ENCODE measurements at regions not wholly inside any gene's neighbourhood (a gene's known extent, or its start where the extent isn't known, plus 50 kb on each side); places are given as distances from the start of the nearest gene placed in this dataset.

DNA sequence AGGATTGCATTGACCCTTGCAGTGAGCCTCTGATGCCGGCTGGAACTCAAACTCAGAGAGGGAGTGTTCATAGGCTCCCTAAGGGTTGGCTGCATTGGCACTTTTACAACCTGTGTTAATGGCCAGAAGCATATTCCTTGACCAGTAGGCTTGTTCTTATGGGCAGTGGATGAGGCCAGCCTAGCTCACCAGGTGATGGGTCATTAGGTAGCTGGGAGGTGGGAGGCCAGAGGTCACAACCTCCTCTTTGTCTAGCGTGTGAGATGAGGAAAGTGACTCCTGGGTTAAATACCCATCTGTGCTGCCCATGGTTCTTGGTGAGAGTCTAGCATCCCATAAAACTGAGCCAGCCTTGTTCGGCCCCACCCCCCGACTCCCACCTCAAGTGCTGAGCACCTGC lies 275.7 kb upstream of the CTNNB1 start:
- 92 to 93% methylated on average over 4 of the region's 4 CpGs for WGBS, 2 donors
- Histone ChIP-seq H3K4me3 (replicated peaks in 1 of 3) (no peak overlapping the region), H3K27ac (no peak overlapping the region), H3K36me3 (no peaks in the 10 kb centered on the region), H3K4me1 (peaks cover 12 to 16% of the 10 kb centered on the region in 2 donors), H3K9me3 (no peaks in the 10 kb centered on the region), H3K27me3 (no peaks in the 10 kb centered on the region)
- DNase-seq: no peak
- TF ChIP-seq POLR2A (IDR thresholded peaks at IDR 0.05): no peak
- TF ChIP-seq CTCF (IDR thresholded peaks at IDR 0.05): no peak
- intact Hi-C loops (cut with DNase I): no loop called here

DNA sequence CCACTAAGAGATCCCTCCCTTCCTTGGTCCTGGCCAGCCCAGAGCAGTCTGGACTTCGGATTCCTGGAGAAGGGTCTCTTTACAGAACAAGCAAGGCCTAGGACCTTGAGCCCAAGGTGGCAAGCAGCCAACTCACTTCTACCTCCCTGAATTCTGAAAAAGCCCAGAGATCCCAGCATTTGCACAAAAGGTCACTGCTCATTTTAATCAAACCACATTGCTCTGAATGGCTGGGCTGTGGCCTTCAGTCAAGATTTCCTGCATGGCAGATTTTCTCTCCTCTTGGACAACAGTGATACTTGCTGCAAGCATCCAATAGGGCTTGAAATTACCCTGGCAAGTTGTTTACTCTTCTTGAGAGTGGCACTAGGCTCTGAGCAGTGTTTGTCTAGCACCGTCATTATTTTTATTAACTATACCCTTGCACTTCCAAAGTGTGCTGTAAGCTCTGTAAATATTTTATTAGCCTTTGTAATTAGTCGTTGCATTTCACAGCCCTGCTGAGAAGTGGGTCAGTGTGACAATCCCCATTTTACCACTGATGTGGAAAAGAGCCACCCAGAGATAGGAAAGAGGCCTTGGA lies 274.7 kb upstream of the CTNNB1 start:
- 30 to 32% methylated on average over 3 of the region's 3 CpGs for WGBS, 2 donors
- intact Hi-C loops (cut with DNase I): no loop called here
- Histone ChIP-seq H3K27ac (no peak overlapping the region), H3K36me3 (no peaks in the 10 kb centered on the region), H3K9me3 (no peaks in the 10 kb centered on the region), H3K4me1 (peaks cover 12 to 16% of the 10 kb centered on the region in 2 donors), H3K27me3 (no peaks in the 10 kb centered on the region), H3K4me3 (replicated peaks in 1 of 3) (no peak overlapping the region)
- TF ChIP-seq POLR2A (IDR thresholded peaks at IDR 0.05): no peak
- TF ChIP-seq CTCF (IDR thresholded peaks at IDR 0.05): peak in 1 of 6 experiments; percentile 12
- DNase-seq: peak; percentile 48 to 55

DNA sequence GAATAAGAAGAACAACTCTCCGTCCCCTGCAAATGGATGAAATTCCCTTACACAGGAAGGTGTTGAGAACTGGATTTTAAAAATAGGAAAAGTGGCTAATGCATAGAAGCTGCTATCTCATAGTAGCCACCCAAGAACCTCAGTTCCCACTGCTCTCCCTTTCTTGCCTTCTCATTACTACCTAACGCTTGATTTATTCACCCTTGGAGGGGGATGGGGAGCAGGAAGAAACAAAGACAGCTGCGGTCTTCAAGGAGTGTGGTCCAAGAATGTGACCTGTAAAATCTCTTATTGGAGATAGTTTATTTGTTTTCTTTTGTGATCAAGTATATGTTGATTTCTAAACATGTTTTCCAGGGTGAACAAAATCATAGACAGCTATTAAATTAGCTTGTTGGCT lies 274.1 kb upstream of the CTNNB1 start:
- DNase-seq: no peak
- peaks cover 12 to 16% of the 10 kb centered on the region in 2 donors for H3K4me1 ChIP-seq
- no peaks in the 10 kb centered on the region for H3K36me3 ChIP-seq
- H3K27me3 ChIP-seq: no peaks in the 10 kb centered on the region
- H3K27ac ChIP-seq: no peak overlapping the region
- intact Hi-C loops (cut with DNase I): no loop called here
- TF ChIP-seq CTCF (IDR thresholded peaks at IDR 0.05) (no peak), POLR2A (IDR thresholded peaks at IDR 0.05) (no peak)
- no peak overlapping the region for H3K4me3 ChIP-seq (replicated peaks in 1 of 3)
- 55 to 59% methylated on average over 3 of the region's 3 CpGs for WGBS, 2 donors
- H3K9me3 ChIP-seq: no peaks in the 10 kb centered on the region

DNA sequence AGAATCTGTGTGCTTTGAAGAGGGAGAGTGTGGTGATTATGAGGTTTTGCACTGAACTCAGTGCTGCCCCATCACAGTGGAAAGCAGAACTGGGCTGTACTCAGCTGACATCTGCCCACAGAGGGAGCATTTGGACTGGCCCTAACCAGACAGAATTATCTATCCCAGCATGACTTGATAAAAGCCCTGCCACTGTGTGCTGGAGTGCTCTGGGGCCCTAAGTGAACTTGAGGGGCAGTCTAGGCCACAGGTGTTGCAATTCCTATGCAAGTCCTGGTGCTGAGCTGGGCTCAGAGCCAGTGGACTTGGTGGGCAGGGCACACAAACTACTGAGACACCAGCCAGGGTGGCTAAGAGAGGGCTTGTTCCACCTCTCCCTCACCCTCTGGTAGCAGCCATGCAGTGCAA lies 269.2 kb upstream of the CTNNB1 start:
- H3K4me3 ChIP-seq (replicated peaks in 1 of 3): no peak overlapping the region
- H3K4me1 ChIP-seq: peaks cover 0 to 2% of the 10 kb centered on the region in 2 donors
- no peak overlapping the region for H3K27ac ChIP-seq
- H3K9me3 ChIP-seq: no peaks in the 10 kb centered on the region
- peak; percentile 37 to 52 for DNase-seq
- no peaks in the 10 kb centered on the region for H3K36me3 ChIP-seq
- no peak for TF ChIP-seq CTCF (IDR thresholded peaks at IDR 0.05)
- no peak for TF ChIP-seq POLR2A (IDR thresholded peaks at IDR 0.05)
- H3K27me3 ChIP-seq: no peaks in the 10 kb centered on the region
- intact Hi-C loops (cut with DNase I): no loop called here

DNA sequence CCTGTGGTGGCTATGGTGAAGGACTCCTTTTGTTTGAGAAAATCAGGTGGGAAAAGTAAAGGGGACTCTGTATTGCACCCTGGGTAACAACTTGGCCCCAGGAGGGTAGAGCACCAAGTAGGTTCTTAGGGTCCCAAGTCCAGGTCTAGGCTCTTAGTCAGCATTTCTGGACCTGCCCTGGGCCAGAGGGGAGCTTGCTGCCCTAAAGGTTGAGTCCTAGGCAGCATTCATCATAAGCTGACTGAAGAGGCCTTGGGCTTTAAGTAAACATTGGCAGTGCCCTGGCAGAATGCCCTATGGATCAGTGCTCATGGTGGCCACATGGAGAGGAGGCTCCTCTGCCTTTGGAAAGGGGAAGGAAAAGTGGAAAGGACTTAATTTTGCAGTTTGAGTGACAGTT lies 268.5 kb upstream of the CTNNB1 start:
- DNase-seq: peak; percentile 14 to 15
- intact Hi-C loops (cut with DNase I): no loop called here

More for the DNA sequence above, 268.5 kb upstream of the CTNNB1 start:
- TF ChIP-seq POLR2A (IDR thresholded peaks at IDR 0.05) (no peak), CTCF (IDR thresholded peaks at IDR 0.05) (no peak)
- Histone ChIP-seq H3K9me3 (no peaks in the 10 kb centered on the region), H3K4me1 (no peaks in the 10 kb centered on the region), H3K27ac (no peak overlapping the region), H3K4me3 (replicated peaks in 1 of 3) (no peak overlapping the region), H3K36me3 (no peaks in the 10 kb centered on the region), H3K27me3 (no peaks in the 10 kb centered on the region)

Measured in thyroid gland (tissue), 4 donors.